Activated CD8-positive, alpha-beta memory T cell treated with anti-CD3 and anti-CD28 coated beads, Interleukin-2, amount 50 U/mL, for 1 hour (primary cell): ENCODE measurements at regions not wholly inside any gene's neighbourhood (a gene's known extent, or its start where the extent isn't known, plus 50 kb on each side); places are given as distances from the start of the nearest gene placed in this dataset.
"Not testable (repeated sequence)": the region's sequence is repeated elsewhere in the genome, so short reads cannot be mapped to it uniquely, and the experiment has no call there.

ENCODE experiments used
- DNase-seq: peaks from one replicate; pipeline ENCODE4 v3.0.0-alpha.2; 2020; ENCODE audit errors: extremely low read depth

- no peak for DNase-seq
These were observed 369.2 kb downstream of the OSTF1 start for GRCh38 chr9:75457474-75458011.

- not testable (repeated sequence) for DNase-seq
These were observed 371.0 kb downstream of the OSTF1 start for GRCh38 chr9:75459311-75459710.

- DNase-seq, result no peak
These were observed 372.9 kb downstream of the OSTF1 start for GRCh38 chr9:75461183-75461582.

GRCh38 chr9:75462866-75463265 lies 374.6 kb downstream of the OSTF1 start:
- no peak for DNase-seq

- no peak for DNase-seq
These were observed 375.6 kb downstream of the OSTF1 start for GRCh38 chr9:75463871-75464270.

GRCh38 chr9:75464726-75465125 lies 376.4 kb downstream of the OSTF1 start:
- DNase-seq, result no peak

GRCh38 chr9:75467142-75467541 lies 378.8 kb downstream of the OSTF1 start:
- no peak for DNase-seq

- DNase-seq, result no peak
These were observed 383.3 kb downstream of the OSTF1 start for GRCh38 chr9:75471549-75472114.

- no peak for DNase-seq
These were observed 394.3 kb downstream of the OSTF1 start for GRCh38 chr9:75482566-75482965.

- DNase-seq, result no peak
These were observed 395.3 kb downstream of the OSTF1 start for GRCh38 chr9:75483636-75484035.

GRCh38 chr9:75487856-75488718 lies 399.8 kb downstream of the OSTF1 start:
- DNase-seq, result no peak

GRCh38 chr9:75488719-75489110 lies 400.4 kb downstream of the OSTF1 start:
- no peak for DNase-seq

- no peak for DNase-seq
These were observed 400.1 kb upstream of the PCSK5 start for GRCh38 chr9:75490326-75490725.

- no peak for DNase-seq
These were observed 398.9 kb upstream of the PCSK5 start for GRCh38 chr9:75491533-75491932.

- DNase-seq, result no peak
These were observed 390.7 kb upstream of the PCSK5 start for GRCh38 chr9:75499812-75500211.

GRCh38 chr9:75500479-75500878 lies 390.0 kb upstream of the PCSK5 start:
- DNase-seq, result no peak

- not testable (repeated sequence) for DNase-seq
These were observed 389.5 kb upstream of the PCSK5 start for GRCh38 chr9:75500940-75501339.

- no peak for DNase-seq
These were observed 385.8 kb upstream of the PCSK5 start for GRCh38 chr9:75504721-75505120.

GRCh38 chr9:75505654-75506053 lies 384.8 kb upstream of the PCSK5 start:
- no peak for DNase-seq

- no peak for DNase-seq
These were observed 361.0 kb upstream of the PCSK5 start for GRCh38 chr9:75529463-75529862.

- DNase-seq, result no peak
These were observed 358.9 kb upstream of the PCSK5 start for GRCh38 chr9:75531588-75531987.

- no peak for DNase-seq
These were observed 358.0 kb upstream of the PCSK5 start for GRCh38 chr9:75532233-75533050.
